CD14-positive monocyte (primary cell): ENCODE measurements at regions not wholly inside any gene's neighbourhood (a gene's known extent, or its start where the extent isn't known, plus 50 kb on each side); places are given as distances from the start of the nearest gene placed in this dataset.

ENCODE experiments used
- DNase-seq, 3 donors: peaks; one replicate each; pipeline ENCODE4 v3.0.0-alpha.2; 2011 to 2022
- H2AFZ ChIP-seq: 2 replicates; pipeline ENCODE4 v1.6.0; 2012; ENCODE audit warnings: mild to moderate bottlenecking, low read depth, low read length, inconsistent platforms; ENCODE audit not compliant: insufficient read depth, poor library complexity, severe bottlenecking
- H3K27ac ChIP-seq, 2 donors: 1 replicate in 1 of 2; 2 replicates in 1 of 2; pipeline ENCODE4 v1.5.1; 2012 to 2013; ENCODE audit warnings: low read length in 2 of 2, control low read depth in 1 of 2, inconsistent platforms in 1 of 2, low read depth in 1 of 2, mild to moderate bottlenecking in 1 of 2
- H3K27me3 ChIP-seq, 2 donors: one replicate each; pipeline versions ENCODE4 v1.6.0 to v1.6.1; 2011 to 2013; ENCODE audit warnings: low read length in 2 of 2; ENCODE audit not compliant: control insufficient read depth in 2 of 2, insufficient read depth in 2 of 2
- H3K36me3 ChIP-seq, 2 donors: replicated peaks in 1 of 2; 1 replicate in 1 of 2; 2 replicates in 1 of 2; pipeline versions ENCODE4 v1.5.1 to v1.6.1; 2012 to 2013; ENCODE audit warnings: low read length in 2 of 2, control low read depth in 1 of 2, inconsistent platforms in 1 of 2, mild to moderate bottlenecking in 1 of 2; ENCODE audit not compliant: insufficient read depth in 2 of 2, control insufficient read depth in 1 of 2
- H3K4me1 ChIP-seq, 2 donors: 1 replicate in 1 of 2; 2 replicates in 1 of 2; pipeline versions ENCODE4 v1.5.1 to v1.6.1; 2012 to 2013; ENCODE audit warnings: low read length in 2 of 2, control low read depth in 1 of 2, inconsistent platforms in 1 of 2, mild to moderate bottlenecking in 1 of 2, moderate library complexity in 1 of 2; ENCODE audit not compliant: insufficient read depth in 2 of 2, control insufficient read depth in 1 of 2
- H3K4me2 ChIP-seq: replicated peaks from 2 replicates; pipeline ENCODE3; 2012; ENCODE audit warnings: low read length, moderate library complexity, mild to moderate bottlenecking; ENCODE audit not compliant: poor library complexity, severe bottlenecking; ENCODE audit errors: extremely low read depth
- H3K4me3 ChIP-seq, 3 experiments: fragments of 200-600 bp in 1 of 3; sonication (generic) in 1 of 3; replicated peaks in 1 of 3; 1 replicate in 2 of 3; 2 replicates in 1 of 3; pipeline ENCODE4 v1.5.1; 2011 to 2013; ENCODE audit warnings: low read length in 3 of 3, mild to moderate bottlenecking in 3 of 3, control low read depth in 2 of 3, low read depth in 2 of 3, inconsistent platforms in 1 of 3, moderate library complexity in 1 of 3
- H3K79me2 ChIP-seq: 2 replicates; pipeline ENCODE4 v1.6.0; 2012; ENCODE audit warnings: mild to moderate bottlenecking, control low read depth, inconsistent platforms, low read length, moderate library complexity; ENCODE audit not compliant: insufficient read depth
- H3K9ac ChIP-seq: 2 replicates; pipeline ENCODE4 v1.6.0; 2017; ENCODE audit warnings: low read length, mild to moderate bottlenecking; ENCODE audit not compliant: insufficient read depth, poor library complexity, severe bottlenecking
- H3K9me3 ChIP-seq, 2 donors: replicated peaks in 1 of 2; 1 replicate in 1 of 2; 2 replicates in 1 of 2; pipeline versions ENCODE4 v1.5.1 to v1.6.1; 2012 to 2013; ENCODE audit warnings: low read length in 2 of 2, control low read depth in 1 of 2; ENCODE audit not compliant: control insufficient read depth in 1 of 2, insufficient read depth in 1 of 2
- H4K20me1 ChIP-seq: 2 replicates; pipeline ENCODE4 v1.6.0; 2012; ENCODE audit warnings: mild to moderate bottlenecking, low read length, control low read depth, moderate library complexity; ENCODE audit not compliant: insufficient read depth
- H3K27ac Mint-ChIP-seq, 7 donors: one replicate each; pipeline ENCODE4 v1.8.0; 2020; ENCODE audit warnings: mild to moderate bottlenecking in 7 of 7, mixed read lengths in 7 of 7, moderate library complexity in 6 of 7, inconsistent platforms in 2 of 7
- H3K27me3 Mint-ChIP-seq, 3 donors: one replicate each; pipeline ENCODE4 v1.8.0; 2021 to 2022; ENCODE audit warnings: low read depth in 3 of 3, mild to moderate bottlenecking in 3 of 3, mixed read lengths in 3 of 3, moderate library complexity in 3 of 3, inconsistent platforms in 1 of 3
- H3K36me3 Mint-ChIP-seq, 2 donors: one replicate each; pipeline ENCODE4 v1.8.0; 2020; ENCODE audit warnings: mixed read lengths in 2 of 2, inconsistent platforms in 1 of 2, mild to moderate bottlenecking in 1 of 2
- H3K4me1 Mint-ChIP-seq: one replicate; pipeline ENCODE4 v1.8.0; 2020; ENCODE audit warnings: mild to moderate bottlenecking, mixed read lengths
- H3K4me3 Mint-ChIP-seq, 2 donors: one replicate each; pipeline ENCODE4 v1.8.0; 2020; ENCODE audit warnings: mild to moderate bottlenecking in 2 of 2, mixed read lengths in 2 of 2, moderate library complexity in 1 of 2
- H3K9me3 Mint-ChIP-seq, 7 donors: one replicate each; pipeline ENCODE4 v1.8.0; 2020 to 2022; ENCODE audit warnings: mixed read lengths in 7 of 7, mild to moderate bottlenecking in 6 of 7, moderate library complexity in 6 of 7, inconsistent platforms in 2 of 7
- CTCF ChIP-seq: fragments of 200-600 bp; IDR thresholded peaks from one replicate; pipeline ENCODE4 v1.8.0; 2022; ENCODE audit warnings: antibody characterized with exemption, mild to moderate bottlenecking
- WGBS: methylation state at CpG from one replicate; pipeline ENCODE4 v1.1.5; 2013; ENCODE audit warnings: missing lambda C conversion rate; ENCODE audit not compliant: insufficient coverage; 5-methylcytosine and 5-hydroxymethylcytosine counted together
- intact Hi-C, 2 donors: fragments of 100-400 bp; cut with micrococcal nuclease; formaldehyde crosslinking; loops; one replicate each; pipeline versions ENCODE4 v1.15.0 to v1.15.1; 2023

- no peaks in the 10 kb centered on the region for H3K4me1 ChIP-seq
- no peaks in the 10 kb centered on the region for H3K27me3 Mint-ChIP-seq
- no peak overlapping the region for H3K4me3 Mint-ChIP-seq
- no peaks in the 10 kb centered on the region for H3K4me1 Mint-ChIP-seq
- no peak for TF ChIP-seq CTCF
- no peak overlapping the region for H3K27ac Mint-ChIP-seq
- H3K9me3 ChIP-seq: no peaks in the 10 kb centered on the region
- H3K27ac ChIP-seq: no peak overlapping the region
- no peak for DNase-seq
- intact Hi-C loops: no loop called here
- no peak overlapping the region for H2AFZ ChIP-seq
- H3K36me3 Mint-ChIP-seq: no peaks in the 10 kb centered on the region
- 96% methylated on average over 3 of the region's 3 CpGs for WGBS
- H3K79me2 ChIP-seq: no peaks in the 10 kb centered on the region
- H3K27me3 ChIP-seq: no peaks in the 10 kb centered on the region
- H3K9ac ChIP-seq: no peak overlapping the region
- H3K9me3 Mint-ChIP-seq: peaks cover 0 to 1% (median 0%) of the 10 kb centered on the region in 7 donors
- no peak overlapping the region for H3K4me2 ChIP-seq
- H4K20me1 ChIP-seq: no peaks in the 10 kb centered on the region
- H3K4me3 ChIP-seq: no peak overlapping the region
- H3K36me3 ChIP-seq: no peaks in the 10 kb centered on the region
These were observed 88.7 kb upstream of the KRR1 start for GRCh38 chr12:75600146-75600545.

GRCh38 chr12:75599061-75599460 is 87.7 kb upstream of the KRR1 start:
- DNase-seq: no peak
- H3K9me3 ChIP-seq: no peaks in the 10 kb centered on the region
- TF ChIP-seq CTCF: no peak
- Mint-ChIP-seq H3K4me3 (no peak overlapping the region), H3K9me3 (peaks cover 0 to 1% (median 0%) of the 10 kb centered on the region in 7 donors), H3K36me3 (no peaks in the 10 kb centered on the region), H3K27me3 (no peaks in the 10 kb centered on the region), H3K4me1 (no peaks in the 10 kb centered on the region), H3K27ac (no peak overlapping the region)
- no peaks in the 10 kb centered on the region for H3K27me3 ChIP-seq
- H3K4me1 ChIP-seq: no peaks in the 10 kb centered on the region
- no peak overlapping the region for H3K27ac ChIP-seq
- 100% methylated on average over 1 of the region's 3 CpGs for WGBS
- H3K36me3 ChIP-seq: no peaks in the 10 kb centered on the region
- H4K20me1 ChIP-seq: no peaks in the 10 kb centered on the region
- no peak overlapping the region for H3K4me2 ChIP-seq
- no peak overlapping the region for H3K9ac ChIP-seq
- intact Hi-C loops: no loop called here
- H3K4me3 ChIP-seq: no peak overlapping the region
- no peaks in the 10 kb centered on the region for H3K79me2 ChIP-seq
- no peak overlapping the region for H2AFZ ChIP-seq
